PC-9 (cell line): ENCODE measurements at regions not wholly inside any gene's neighbourhood (a gene's known extent, or its start where the extent isn't known, plus 50 kb on each side); places are given as distances from the start of the nearest gene placed in this dataset.

Source experiments
- CTCF ChIP-seq: fragments of 200-600 bp; sonication (generic); conservative IDR thresholded peaks from 2 replicates; pipeline ENCODE4 v1.6.1; 2017; ENCODE audit warnings: mixed run types, antibody characterized with exemption, mild to moderate bottlenecking, moderate library complexity
- EZH2 ChIP-seq: fragments of 200-600 bp; sonication (generic); IDR thresholded peaks from 2 replicates; pipeline ENCODE4 v1.8.0; 2017; ENCODE audit warnings: antibody characterized with exemption, low read depth

GRCh38 chr18:61198486-61198885, 134.7 kb upstream of the CDH20 start:
- TF ChIP-seq CTCF, result no peak
- no peak for TF ChIP-seq EZH2
